CD4-positive, CD25-positive, alpha-beta regulatory T cell (primary cell): ENCODE measurements at regions not wholly inside any gene's neighbourhood (a gene's known extent, or its start where the extent isn't known, plus 50 kb on each side); places are given as distances from the start of the nearest gene placed in this dataset.
"Not testable (repeated sequence)": the region's sequence is repeated elsewhere in the genome, so short reads cannot be mapped to it uniquely, and the experiment has no call there.

ENCODE experiments used
- ATAC-seq, 2 donors: fragments of 150-1000 bp; cut with Tn5 transposase; one replicate each; pipeline ENCODE4 v1.10.0; 2021; ENCODE audit warnings: low read depth in 2 of 2, moderate number of reproducible peaks in 2 of 2, moderate library complexity in 1 of 2
- DNase-seq, 3 donors: peaks; one replicate each; pipeline versions ENCODE4 v3.0.0 to v3.0.0-alpha.2; 2012 to 2022; ENCODE audit warnings: mixed read lengths in 1 of 3
- H3K27ac ChIP-seq: one replicate; pipeline ENCODE4 v1.7.0; 2013; ENCODE audit warnings: mild to moderate bottlenecking, low read length; ENCODE audit not compliant: insufficient read depth, poor library complexity, severe bottlenecking
- H3K27me3 ChIP-seq: one replicate; pipeline ENCODE4 v1.7.0; 2013; ENCODE audit warnings: low read length; ENCODE audit not compliant: control insufficient read depth, insufficient read depth
- H3K36me3 ChIP-seq: one replicate; pipeline ENCODE4 v1.7.0; 2013; ENCODE audit warnings: mild to moderate bottlenecking, low read length, moderate library complexity; ENCODE audit not compliant: control insufficient read depth, insufficient read depth
- H3K4me1 ChIP-seq: 2 replicates; pipeline ENCODE4 v1.7.0; 2013; ENCODE audit warnings: mild to moderate bottlenecking, low read length; ENCODE audit not compliant: insufficient read depth, control insufficient read depth, poor library complexity, severe bottlenecking
- H3K4me3 ChIP-seq: one replicate; pipeline ENCODE4 v1.7.0; 2013; ENCODE audit warnings: low read depth, mild to moderate bottlenecking, low read length, moderate library complexity
- H3K9me3 ChIP-seq, 2 experiments: 1 replicate in 1 of 2; 2 replicates in 1 of 2; pipeline ENCODE4 v1.7.0; 2013; ENCODE audit warnings: low read length in 2 of 2, mild to moderate bottlenecking in 1 of 2, moderate library complexity in 1 of 2; ENCODE audit not compliant: control insufficient read depth in 2 of 2
- H3K27ac Mint-ChIP-seq, 3 donors: one replicate each; pipeline ENCODE4 v1.8.0; 2020 to 2022; ENCODE audit warnings: mild to moderate bottlenecking in 3 of 3, mixed read lengths in 3 of 3, moderate library complexity in 2 of 3
- H3K27me3 Mint-ChIP-seq: one replicate; pipeline ENCODE4 v1.8.0; 2022; ENCODE audit warnings: mild to moderate bottlenecking, mixed read lengths
- H3K36me3 Mint-ChIP-seq: one replicate; pipeline ENCODE4 v1.8.0; 2020; ENCODE audit warnings: mixed read lengths
- H3K4me1 Mint-ChIP-seq, 4 donors: one replicate each; pipeline ENCODE4 v1.8.0; 2020 to 2022; ENCODE audit warnings: mixed read lengths in 4 of 4, mild to moderate bottlenecking in 1 of 4
- H3K4me3 Mint-ChIP-seq, 4 donors: one replicate each; pipeline ENCODE4 v1.8.0; 2020 to 2022; ENCODE audit warnings: mild to moderate bottlenecking in 4 of 4, mixed read lengths in 4 of 4, moderate library complexity in 3 of 4
- H3K9me3 Mint-ChIP-seq, 7 donors: one replicate each; pipeline ENCODE4 v1.8.0; 2020 to 2022; ENCODE audit warnings: mixed read lengths in 7 of 7, mild to moderate bottlenecking in 3 of 7, moderate library complexity in 2 of 7

GRCh38 chr2:21194147-21194546 is 70.4 kb downstream of the TDRD15 start:
- Mint-ChIP-seq H3K4me3 (no peak overlapping the region), H3K9me3 (peaks cover 0 to 5% (median 0%) of the 10 kb centered on the region in 7 donors), H3K27me3 (no peaks in the 10 kb centered on the region), H3K36me3 (no peaks in the 10 kb centered on the region), H3K27ac (no peak overlapping the region), H3K4me1 (no peaks in the 10 kb centered on the region)
- DNase-seq (no peak), ATAC-seq (no peak)
- Histone ChIP-seq H3K27ac (no peak overlapping the region), H3K9me3 (no peaks in the 10 kb centered on the region), H3K27me3 (no peaks in the 10 kb centered on the region), H3K36me3 (no peaks in the 10 kb centered on the region), H3K4me3 (no peak overlapping the region), H3K4me1 (no peaks in the 10 kb centered on the region)

- Mint-ChIP-seq H3K27me3 (no peaks in the 10 kb centered on the region), H3K36me3 (no peaks in the 10 kb centered on the region), H3K27ac (no peak overlapping the region), H3K4me1 (no peaks in the 10 kb centered on the region), H3K4me3 (no peak overlapping the region), H3K9me3 (peaks cover 0 to 5% (median 0%) of the 10 kb centered on the region in 7 donors)
- H3K27ac ChIP-seq, result no peak overlapping the region
- no peaks in the 10 kb centered on the region for H3K36me3 ChIP-seq
- H3K27me3 ChIP-seq, result no peaks in the 10 kb centered on the region
- H3K4me1 ChIP-seq, result no peaks in the 10 kb centered on the region
- ATAC-seq (no peak), DNase-seq (no peak)
- no peaks in the 10 kb centered on the region for H3K9me3 ChIP-seq
- no peak overlapping the region for H3K4me3 ChIP-seq
These were observed 71.1 kb downstream of the TDRD15 start for GRCh38 chr2:21194858-21195271.

GRCh38 chr2:21195326-21195725 is 71.6 kb downstream of the TDRD15 start:
- no peaks in the 10 kb centered on the region for H3K9me3 ChIP-seq
- no peak overlapping the region for H3K27ac Mint-ChIP-seq
- no peaks in the 10 kb centered on the region for H3K27me3 ChIP-seq
- H3K9me3 Mint-ChIP-seq, result peaks cover 0 to 4% (median 0%) of the 10 kb centered on the region in 7 donors
- H3K4me3 ChIP-seq, result no peak overlapping the region
- H3K36me3 ChIP-seq, result no peaks in the 10 kb centered on the region
- H3K36me3 Mint-ChIP-seq, result no peaks in the 10 kb centered on the region
- DNase-seq (no peak), ATAC-seq (no peak)
- H3K4me1 ChIP-seq, result no peaks in the 10 kb centered on the region
- H3K27ac ChIP-seq, result no peak overlapping the region
- H3K4me1 Mint-ChIP-seq, result no peaks in the 10 kb centered on the region
- H3K27me3 Mint-ChIP-seq, result no peaks in the 10 kb centered on the region
- no peak overlapping the region for H3K4me3 Mint-ChIP-seq

- peaks cover 5% of the 10 kb centered on the region for H3K27me3 Mint-ChIP-seq
- DNase-seq (no peak), ATAC-seq (no peak)
- no peak overlapping the region for H3K4me3 ChIP-seq
- H3K27me3 ChIP-seq, result no peaks in the 10 kb centered on the region
- H3K4me1 Mint-ChIP-seq, result no peaks in the 10 kb centered on the region
- no peaks in the 10 kb centered on the region for H3K9me3 Mint-ChIP-seq
- H3K27ac ChIP-seq, result no peak overlapping the region
- H3K4me1 ChIP-seq, result no peaks in the 10 kb centered on the region
- no peak overlapping the region for H3K4me3 Mint-ChIP-seq
- H3K27ac Mint-ChIP-seq, result no peak overlapping the region
- H3K36me3 ChIP-seq, result no peaks in the 10 kb centered on the region
- H3K36me3 Mint-ChIP-seq, result no peaks in the 10 kb centered on the region
- no peaks in the 10 kb centered on the region for H3K9me3 ChIP-seq
These were observed 74.9 kb downstream of the TDRD15 start for GRCh38 chr2:21198637-21199036.

GRCh38 chr2:21203976-21204375 is 80.2 kb downstream of the TDRD15 start:
- Mint-ChIP-seq H3K9me3 (peaks cover 0 to 5% (median 0%) of the 10 kb centered on the region in 7 donors), H3K4me1 (no peaks in the 10 kb centered on the region), H3K27ac (no peak overlapping the region), H3K27me3 (peaks cover 10% of the 10 kb centered on the region), H3K4me3 (no peak overlapping the region), H3K36me3 (no peaks in the 10 kb centered on the region)
- H3K9me3 ChIP-seq, result no peaks in the 10 kb centered on the region
- no peak overlapping the region for H3K27ac ChIP-seq
- ATAC-seq, result no peak
- no peaks in the 10 kb centered on the region for H3K27me3 ChIP-seq
- no peak overlapping the region for H3K4me3 ChIP-seq
- H3K36me3 ChIP-seq, result no peaks in the 10 kb centered on the region
- no peaks in the 10 kb centered on the region for H3K4me1 ChIP-seq
- no peak for DNase-seq

DNA sequence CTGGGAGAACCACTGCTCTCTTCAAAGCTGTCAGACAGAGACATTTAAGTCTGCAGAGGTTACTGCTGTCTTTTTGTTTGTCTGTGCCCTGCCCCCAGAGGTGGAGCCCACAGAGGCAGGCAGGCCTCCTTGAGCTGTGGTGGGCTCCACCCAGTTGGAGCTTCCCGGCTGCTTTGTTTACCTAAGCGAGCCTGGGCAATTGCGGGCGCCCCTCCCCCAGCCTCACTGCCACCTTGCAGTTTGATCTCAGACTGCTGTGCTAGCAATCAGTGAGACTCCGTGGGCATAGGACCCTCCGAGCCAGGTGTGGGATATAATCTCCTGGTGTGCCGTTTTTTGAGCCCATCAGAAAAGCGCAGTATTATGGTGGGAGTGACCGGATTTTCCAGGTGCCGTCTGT is 90.3 kb downstream of the TDRD15 start:
- not testable (repeated sequence) for H3K27ac Mint-ChIP-seq, ATAC-seq, H3K36me3 Mint-ChIP-seq, H3K9me3 ChIP-seq, H3K4me3 Mint-ChIP-seq, H3K9me3 Mint-ChIP-seq, H3K27me3 ChIP-seq, DNase-seq, H3K27me3 Mint-ChIP-seq, H3K36me3 ChIP-seq, H3K4me1 ChIP-seq, H3K4me1 Mint-ChIP-seq, H3K4me3 ChIP-seq, H3K27ac ChIP-seq

DNA sequence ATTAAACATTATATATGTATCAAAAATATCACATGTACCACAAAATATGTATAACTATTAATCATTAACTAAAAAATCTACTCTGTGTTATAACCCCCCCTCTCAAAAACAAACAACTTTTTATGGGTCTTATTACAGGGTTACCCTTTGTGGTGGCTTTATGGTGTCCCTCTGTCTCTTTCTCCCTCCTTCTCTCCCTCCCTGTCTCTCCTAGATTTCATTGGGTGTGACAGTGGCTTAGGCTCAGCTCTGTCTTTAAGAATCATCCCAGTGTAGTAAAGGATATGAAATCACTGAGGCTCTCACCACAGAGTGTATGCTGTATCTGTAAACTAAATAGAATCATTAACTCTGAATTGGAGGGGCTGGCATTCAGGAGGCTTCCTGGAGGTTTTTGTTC is 93.7 kb downstream of the TDRD15 start:
- no peaks in the 10 kb centered on the region for H3K36me3 ChIP-seq
- ATAC-seq, result no peak
- H3K27me3 Mint-ChIP-seq, result no peaks in the 10 kb centered on the region

DNA sequence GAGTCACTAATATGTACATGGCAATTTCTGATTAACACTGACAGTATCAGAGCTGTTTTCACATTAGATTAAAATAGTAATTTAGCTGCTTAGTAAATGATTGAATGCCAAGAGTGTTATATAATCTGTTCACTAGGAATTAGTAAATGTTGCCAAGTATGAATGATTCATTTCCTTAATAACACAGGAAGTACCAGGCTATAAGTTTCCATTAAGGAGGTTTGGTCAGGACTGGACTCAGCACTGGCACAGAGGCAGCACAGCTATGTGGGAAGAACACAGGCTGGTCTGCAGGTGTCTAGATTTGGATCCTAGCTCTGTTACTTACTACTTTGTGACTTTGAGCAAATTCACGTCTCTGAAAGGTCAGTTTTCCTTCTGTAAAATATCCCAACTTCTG is 97.2 kb downstream of the TDRD15 start:
- H3K36me3 ChIP-seq, result no peaks in the 10 kb centered on the region
- no peak overlapping the region for H3K27ac ChIP-seq
- Mint-ChIP-seq H3K27ac (no peak overlapping the region), H3K9me3 (peaks cover 0 to 8% (median 0%) of the 10 kb centered on the region in 7 donors), H3K4me3 (no peak overlapping the region), H3K36me3 (no peaks in the 10 kb centered on the region), H3K27me3 (no peaks in the 10 kb centered on the region), H3K4me1 (no peaks in the 10 kb centered on the region)
- no peak overlapping the region for H3K4me3 ChIP-seq
- H3K4me1 ChIP-seq, result no peaks in the 10 kb centered on the region
- no peak for DNase-seq
- no peak for ATAC-seq
- peaks cover 0 to 5% of the 10 kb centered on the region in 2 experiments for H3K9me3 ChIP-seq
- no peaks in the 10 kb centered on the region for H3K27me3 ChIP-seq

More for the DNA sequence above, 93.7 kb downstream of the TDRD15 start:
- H3K9me3 ChIP-seq, result peaks cover 0 to 5% of the 10 kb centered on the region in 2 experiments
- H3K4me3 ChIP-seq, result no peak overlapping the region
- H3K4me1 ChIP-seq, result no peaks in the 10 kb centered on the region
- no peaks in the 10 kb centered on the region for H3K27me3 ChIP-seq
- Mint-ChIP-seq H3K27ac (no peak overlapping the region), H3K36me3 (no peaks in the 10 kb centered on the region), H3K4me1 (no peaks in the 10 kb centered on the region), H3K4me3 (no peak overlapping the region), H3K9me3 (peaks cover 0 to 6% (median 0%) of the 10 kb centered on the region in 7 donors)
- no peak for DNase-seq
- no peak overlapping the region for H3K27ac ChIP-seq
